M059J (cell line): ENCODE measurements at regions not wholly inside any gene's neighbourhood (a gene's known extent, or its start where the extent isn't known, plus 50 kb on each side); places are given as distances from the start of the nearest gene placed in this dataset.
A peak's percentile ranks its signal among the peaks of the same experiment; 100 is the strongest.
"Not testable (repeated sequence)": the region's sequence is repeated elsewhere in the genome, so short reads cannot be mapped to it uniquely, and the experiment has no call there.

Source experiments
- DNase-seq: peaks from one replicate; pipeline ENCODE4 v3.0.0-alpha.2; 2012; ENCODE audit warnings: low read depth

DNA sequence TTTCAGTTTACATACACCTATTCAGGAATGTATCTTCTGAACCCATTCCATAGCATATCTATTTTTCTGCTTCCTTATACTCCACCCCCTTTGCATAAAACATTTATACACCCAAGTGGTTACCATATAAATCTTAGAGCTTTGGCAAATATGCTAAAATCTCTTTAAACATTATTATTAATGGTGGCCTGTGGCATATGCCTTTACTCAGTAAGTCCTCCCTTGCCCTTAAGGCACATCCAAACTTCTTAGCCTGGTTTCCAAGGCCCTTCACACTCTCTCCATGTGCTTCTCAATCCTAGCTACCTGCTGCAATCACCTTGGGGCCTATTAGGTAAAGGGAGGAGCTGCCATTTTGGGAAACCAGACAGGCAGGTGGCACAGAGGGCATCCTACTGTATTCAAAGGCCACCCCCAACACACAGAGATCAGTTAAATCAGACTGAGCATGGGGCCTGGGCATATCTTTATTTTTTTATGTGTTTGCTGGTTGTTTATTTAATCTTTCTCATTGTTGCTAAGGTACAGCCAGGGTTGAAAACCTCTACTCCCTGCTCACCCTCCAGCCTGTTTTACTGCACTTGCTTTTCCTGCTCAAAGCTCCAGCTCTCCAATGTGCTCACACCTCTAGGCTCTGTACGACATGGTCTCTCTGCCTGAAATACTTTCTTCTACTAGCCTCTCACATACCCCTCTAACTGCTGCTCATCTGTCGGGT lies 242.8 kb upstream of the HNRNPA3 start:
- DNase-seq = no peak

DNA sequence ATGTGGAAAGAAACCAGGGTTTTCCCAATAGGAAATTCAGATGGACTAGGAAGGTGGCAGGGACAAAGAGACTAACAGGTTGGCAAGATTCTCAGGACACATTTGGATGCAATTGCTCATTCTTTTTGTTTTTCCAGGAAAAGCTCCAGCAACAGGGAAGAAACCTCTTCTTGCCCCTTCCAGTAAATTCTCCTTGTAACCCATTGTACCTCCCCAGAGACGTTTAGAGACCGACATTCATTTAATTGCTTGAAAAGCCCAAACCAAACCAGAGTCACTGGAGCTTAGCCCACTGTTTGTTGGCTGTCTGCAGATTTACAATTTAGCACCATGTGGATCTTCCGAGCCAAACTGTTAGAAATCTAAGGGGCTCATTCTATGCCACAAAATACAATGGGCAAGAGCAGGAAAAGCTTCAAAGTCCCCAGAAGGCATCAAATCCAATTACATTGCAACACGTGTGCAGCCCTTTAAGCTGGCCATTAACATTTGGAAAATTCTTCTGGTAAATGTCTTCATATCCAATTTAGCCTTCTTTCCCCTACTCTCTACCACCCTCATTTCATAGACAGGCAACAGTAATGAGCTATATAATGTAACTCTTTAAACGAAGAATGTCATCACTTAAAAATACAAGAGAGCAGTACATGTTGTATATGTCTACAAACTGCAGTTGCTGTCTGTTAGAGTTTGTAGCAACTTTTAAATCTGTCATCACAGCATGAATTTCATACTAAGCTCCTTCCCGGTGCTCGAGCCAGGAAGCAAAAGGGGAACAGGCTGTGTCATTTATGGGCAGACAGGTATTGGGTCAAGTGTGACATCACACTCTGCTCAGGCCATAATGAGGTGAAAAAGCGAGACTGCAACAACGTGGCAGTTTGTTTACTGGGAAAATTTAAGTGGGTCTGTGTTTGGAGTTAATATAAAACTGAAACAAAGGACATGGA lies 235.6 kb upstream of the HNRNPA3 start:
- DNase-seq = no peak

DNA sequence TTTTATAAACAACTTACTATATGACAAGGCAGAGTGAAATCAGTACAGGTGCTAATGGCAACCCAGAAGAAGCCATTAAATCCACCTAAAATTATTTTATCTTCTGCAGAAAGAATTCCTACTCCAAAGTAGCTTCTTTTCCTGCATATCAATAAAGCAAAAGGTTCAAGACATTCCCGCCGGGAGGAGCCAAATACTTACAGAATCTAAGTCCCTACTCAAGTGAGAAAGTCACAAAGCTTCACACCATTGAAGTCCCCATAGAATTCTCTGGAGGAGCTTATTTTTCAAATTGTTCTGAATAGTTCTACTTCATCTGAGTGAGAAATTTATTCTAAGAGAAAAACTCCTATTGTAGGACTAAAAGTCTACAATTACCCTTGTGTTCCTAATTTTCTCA lies 233.7 kb upstream of the HNRNPA3 start:
- peak; percentile 6 for DNase-seq

DNA sequence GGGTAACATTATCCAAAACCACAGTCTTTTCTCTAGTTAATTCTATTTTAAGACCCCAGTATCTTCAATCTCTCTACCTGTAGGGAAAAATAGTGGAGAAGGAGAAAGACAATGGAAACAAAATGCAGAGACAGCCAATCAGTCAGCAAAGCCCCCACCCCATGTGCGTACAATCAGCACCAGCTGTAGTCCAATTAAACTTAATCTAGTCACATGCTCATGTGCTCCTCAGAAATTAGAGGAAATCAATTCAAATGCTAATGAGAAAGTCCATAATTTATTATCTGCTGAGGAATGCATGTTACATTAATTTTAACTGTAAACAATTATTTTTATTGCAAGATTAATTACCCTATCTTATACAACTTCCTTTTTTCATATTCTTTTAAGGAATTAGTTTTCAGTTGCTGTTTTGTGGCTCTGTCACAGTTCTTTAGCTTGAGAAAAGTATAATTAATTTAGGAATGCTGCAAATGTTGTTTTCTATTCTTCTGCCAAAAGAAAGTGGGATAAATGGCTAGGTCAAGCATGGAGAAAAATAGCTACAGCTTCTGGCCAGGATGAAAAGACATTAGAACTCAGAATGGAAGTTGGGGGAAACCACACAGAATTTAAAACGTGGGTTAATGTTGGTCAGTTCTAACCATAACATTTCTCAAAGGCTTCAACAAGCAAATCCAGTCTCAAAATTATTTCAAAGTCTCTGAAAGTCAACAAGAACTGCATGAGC lies 232.4 kb upstream of the HNRNPA3 start:
- DNase-seq = no peak

DNA sequence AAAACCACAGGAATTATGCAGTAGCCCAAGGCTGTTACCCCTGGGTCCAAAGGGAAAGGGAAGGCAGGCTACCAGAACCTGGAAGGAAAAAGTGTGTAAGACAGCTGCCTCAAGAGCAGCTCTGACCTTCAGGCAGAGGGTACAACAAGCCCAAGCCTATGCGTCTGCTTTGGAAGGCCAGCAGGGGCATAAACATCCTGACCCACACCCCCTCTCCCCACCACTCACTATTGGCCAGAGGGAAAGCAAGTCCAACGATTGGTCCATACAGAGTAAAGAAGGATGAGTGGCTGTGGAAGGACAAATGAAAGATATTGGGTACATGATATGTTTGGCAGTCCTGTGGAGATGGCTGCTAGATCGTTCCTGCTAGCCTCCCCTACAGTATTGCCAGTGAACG lies 227.6 kb upstream of the HNRNPA3 start:
- no peak for DNase-seq

DNA sequence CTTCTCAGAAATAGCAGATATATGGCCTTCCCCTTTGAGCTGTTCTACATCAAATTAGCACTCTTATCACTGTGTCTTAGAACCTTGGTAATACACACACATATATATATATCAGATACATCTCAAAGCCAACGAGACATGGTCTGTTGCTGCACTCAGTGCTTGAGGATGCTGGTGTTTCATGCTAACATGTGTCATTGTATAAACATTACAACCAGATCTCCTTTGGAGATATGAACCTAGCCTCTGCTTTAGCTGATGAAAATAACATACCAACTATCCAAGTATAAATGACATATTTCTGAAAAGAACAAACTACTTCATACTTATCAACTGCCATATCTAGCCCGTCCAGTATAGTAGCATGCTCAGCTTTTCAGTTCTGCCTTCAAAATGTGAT lies 226.7 kb upstream of the HNRNPA3 start:
- DNase-seq = no peak

DNA sequence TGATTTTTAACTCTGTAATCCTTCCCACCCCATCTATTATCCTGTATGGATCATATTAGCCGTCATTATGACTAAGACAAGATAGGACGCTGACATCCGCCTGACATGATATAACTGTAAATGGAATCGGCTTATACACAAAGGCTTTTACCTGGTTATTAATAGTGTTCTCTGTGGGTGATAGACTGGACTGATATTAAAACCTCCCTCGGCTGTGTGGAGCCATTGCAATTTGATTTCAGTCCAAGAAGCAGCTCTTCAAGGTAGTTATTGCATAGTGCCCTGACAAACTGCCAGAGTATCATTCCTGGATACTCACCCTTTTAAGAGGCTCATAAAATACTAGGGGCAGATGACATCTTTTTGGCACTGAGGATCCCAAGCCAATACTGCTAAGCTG lies 226.1 kb upstream of the HNRNPA3 start:
- DNase-seq = no peak

DNA sequence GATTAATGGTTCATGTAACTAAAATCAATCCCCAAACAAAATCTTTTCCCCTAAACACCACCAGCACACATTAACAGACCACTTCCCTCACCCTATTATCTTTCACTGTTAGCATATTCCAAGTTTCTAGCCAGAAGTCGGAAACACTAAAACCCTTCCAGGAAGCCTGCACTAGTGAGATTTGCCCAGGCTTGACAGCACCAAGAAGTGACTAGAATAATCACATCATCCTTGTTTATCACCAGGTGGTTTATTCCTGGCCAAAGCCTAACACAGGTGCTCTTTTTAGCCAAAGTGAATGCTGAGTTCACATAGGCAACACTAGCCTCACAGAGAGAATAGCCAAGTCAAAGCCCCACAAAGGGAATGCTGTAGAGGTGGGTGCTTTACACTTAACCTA lies 221.2 kb upstream of the HNRNPA3 start:
- no peak for DNase-seq

DNA sequence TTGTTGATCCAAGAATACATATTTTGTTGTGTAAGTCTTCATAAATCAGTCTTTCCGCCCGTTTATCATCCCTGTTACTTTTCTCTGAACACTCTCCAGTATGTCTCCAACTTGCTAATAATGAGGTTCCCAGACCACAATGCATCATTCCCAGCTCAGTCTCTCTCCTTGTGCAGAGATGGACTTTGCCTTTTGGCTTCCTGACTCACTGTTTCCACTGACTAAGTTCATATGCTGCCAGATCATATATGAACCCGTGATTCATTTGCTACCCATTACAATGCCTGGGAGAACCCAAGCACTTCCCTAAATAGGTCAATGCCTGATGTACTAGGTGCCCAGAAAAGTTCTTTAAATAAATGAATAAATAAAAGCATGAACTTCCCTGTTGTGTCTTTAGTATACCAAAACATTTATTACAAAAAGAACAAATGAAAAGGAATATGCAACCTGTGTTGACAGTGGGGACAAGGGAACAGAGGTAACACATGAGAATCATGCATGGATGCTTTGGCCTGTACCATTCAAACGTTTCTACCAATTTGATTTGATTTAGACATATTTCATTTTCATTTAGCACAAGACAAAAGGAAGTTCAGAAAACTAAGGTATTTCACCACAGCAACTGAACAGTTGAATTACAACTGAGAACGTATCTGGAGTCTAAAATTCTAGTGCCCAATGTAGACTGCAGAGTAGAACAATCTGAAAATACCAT lies 215.4 kb upstream of the HNRNPA3 start:
- peak; percentile 85 for DNase-seq

DNA sequence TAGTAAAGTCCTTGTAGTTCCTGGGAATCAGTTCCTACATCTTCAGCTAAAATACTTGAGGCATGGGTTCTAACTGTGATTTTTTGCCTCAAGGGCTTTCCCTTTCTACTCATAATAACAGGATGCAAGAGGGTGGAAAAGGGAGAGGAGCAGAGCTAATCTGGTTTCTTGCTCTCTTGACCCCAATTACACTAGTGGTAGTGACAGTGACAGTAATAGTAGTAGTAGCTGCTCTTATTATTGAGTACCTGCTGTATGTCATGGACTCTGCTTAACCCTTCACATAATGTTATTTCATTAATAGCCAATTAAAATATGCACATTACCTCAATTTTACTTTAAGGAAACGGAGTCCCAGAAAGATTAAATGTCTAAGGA lies 214.8 kb upstream of the HNRNPA3 start:
- peak; percentile 1 for DNase-seq

DNA sequence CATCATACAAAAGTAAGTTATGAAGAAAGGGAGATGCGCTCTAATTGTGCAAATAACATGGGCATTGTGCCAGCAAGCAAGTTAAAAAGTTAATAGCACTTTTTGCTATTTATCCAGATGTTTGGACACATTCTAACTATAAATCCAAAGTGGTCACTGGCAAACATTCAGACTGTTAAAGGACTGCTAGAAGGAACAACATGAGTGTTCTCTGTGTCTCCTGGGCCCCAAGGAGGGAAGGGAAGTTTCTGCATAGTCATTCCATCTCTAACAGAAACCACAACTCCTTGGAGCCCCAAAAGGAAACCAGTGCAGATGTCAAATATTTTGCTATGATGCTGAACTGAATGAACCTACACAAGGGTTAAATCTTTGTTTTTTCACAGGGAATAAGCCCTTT lies 213.3 kb upstream of the HNRNPA3 start:
- peak; percentile 20 for DNase-seq

DNA sequence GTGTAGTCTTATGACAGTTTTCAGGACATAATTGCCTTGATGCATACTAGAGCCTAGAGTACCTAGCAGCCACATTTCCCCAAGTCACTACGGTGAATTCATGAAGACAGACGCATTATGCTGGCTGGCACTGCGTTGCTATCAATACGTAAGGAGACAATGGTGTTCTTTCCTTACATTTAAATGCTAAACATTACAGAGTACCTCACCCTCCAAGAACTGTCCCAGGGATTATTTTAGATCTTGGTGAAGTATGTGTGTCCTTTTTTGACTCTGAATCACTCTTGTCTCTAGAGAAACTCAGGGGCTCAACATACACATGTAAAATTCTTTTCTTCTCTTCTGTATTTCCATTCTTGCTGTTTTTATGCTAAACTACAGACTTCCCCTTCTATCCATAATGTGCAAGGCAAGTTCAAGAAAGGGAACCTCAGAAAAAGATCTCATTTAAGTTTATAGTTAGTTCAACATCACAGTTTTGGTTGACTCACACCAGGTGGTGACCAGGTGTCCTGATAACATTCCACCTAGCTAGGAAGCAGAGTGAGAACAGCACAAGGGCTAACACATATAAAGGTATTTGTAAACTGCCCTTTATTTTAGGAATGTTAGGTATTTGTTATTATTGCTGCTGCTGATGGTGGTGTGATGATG lies 212.4 kb upstream of the HNRNPA3 start:
- DNase-seq = no peak

DNA sequence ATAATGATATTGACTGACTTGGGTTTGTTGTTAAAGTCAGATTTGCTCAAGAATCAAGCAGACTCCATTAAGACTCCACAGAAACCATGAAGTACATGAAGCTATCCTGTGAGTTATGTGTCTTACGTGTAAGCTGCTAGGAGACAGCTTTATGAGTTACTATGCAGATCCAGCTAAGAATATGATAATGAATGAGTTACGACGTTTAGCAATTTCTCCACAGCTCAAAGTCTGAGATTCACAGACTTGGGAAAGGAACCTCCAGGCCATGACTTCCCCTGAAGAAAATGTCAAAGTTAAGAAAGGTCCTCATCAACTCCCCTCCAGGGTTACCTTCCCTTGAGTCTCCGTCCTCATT lies 211.9 kb upstream of the HNRNPA3 start:
- no peak for DNase-seq

DNA sequence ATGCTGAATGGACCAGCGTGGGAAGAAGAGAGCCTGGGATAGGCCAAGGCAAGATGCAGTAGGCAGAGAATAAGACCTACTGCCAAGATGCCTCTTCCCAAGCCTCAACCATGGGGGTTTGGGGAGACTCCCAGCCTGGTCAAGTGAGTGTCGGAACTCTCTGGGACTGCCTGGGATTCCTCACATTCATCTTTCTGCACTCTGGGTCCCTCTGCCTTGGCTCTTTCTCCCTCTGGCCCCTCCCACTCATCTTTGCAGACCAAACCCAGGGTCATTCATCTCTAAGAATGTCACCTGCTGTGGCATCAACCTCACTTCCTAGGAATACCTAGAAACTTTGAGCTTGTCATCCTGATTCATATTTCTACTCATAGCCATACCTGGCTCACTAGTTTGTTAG lies 211.3 kb upstream of the HNRNPA3 start:
- no peak for DNase-seq

DNA sequence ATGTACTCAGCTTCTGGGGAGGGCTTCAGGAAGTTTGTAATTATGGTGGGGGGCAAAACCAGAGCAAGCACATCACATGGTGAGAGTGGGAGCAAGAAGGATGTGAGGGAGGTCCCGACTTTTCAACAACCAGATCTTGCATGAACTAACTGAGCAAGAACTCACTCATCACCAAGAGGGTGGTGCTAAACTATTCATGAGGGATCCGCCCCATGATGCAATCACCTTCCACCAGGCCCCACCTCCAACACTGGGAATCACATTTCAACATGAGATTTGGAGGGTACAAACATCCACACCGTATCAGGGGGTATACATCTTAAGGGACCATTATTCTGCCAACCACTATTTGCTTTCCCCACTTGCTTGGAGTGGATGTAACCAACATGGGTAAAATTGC lies 209.6 kb upstream of the HNRNPA3 start:
- DNase-seq = no peak

DNA sequence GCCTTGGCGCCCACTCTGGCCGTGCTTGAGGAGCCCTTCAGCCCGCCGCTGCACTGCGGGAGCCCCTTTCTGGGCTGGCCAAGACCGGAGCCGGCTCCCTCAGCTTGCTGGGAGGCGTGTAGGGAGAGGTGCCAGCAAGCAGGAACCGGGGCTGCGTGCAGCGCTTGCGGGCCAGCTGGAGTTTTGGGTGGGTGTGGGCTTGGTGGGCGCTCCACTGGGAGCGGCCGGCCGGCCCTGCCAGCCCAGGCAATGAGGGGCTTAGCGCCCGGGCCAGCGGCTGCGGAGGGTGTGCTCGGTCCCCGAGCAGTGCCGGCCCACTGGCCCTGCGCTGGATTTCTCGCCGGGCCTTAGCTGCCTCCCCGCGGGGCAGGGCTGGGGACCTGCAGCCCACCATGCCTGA lies 204.9 kb upstream of the HNRNPA3 start:
- DNase-seq = not testable (repeated sequence)

DNA sequence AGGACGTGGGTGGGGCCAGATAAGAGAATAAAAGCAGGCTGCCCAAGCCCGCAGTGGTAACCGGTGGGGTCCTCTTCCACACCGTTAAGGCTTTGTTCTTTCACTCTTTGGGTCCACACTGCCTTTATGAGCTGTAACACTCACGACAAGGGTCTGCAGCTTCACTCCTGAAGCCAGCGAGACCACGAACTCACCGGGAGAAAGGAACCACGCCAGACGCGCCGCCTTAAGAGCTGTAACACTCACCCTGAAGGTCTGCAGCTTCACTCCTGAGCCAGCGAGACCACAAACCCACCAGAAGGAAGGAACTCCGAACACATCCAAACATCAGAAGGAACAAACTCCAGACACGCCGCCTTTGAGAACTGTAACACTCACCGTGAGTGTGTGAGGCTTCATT lies 203.9 kb upstream of the HNRNPA3 start:
- not testable (repeated sequence) for DNase-seq

DNA sequence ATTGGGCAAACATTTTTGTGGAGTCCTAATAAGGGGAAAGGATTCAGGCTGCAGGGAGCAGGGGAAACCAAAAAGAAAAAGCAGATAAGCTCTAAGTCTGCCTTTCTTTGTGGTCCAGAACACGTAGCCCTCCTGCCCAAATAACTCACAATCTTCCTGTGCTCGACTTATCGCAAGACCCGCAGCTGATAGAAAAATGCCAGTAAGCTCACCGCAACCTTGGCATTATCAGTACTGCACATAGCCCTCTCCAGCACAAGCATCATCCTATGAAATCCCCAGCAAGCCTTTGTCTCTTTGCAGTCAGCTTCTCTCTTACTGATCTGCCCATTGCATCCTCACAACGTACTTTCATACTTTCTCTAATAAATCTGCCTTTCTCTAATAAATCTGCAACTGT lies 202.4 kb upstream of the HNRNPA3 start:
- DNase-seq = no peak

DNA sequence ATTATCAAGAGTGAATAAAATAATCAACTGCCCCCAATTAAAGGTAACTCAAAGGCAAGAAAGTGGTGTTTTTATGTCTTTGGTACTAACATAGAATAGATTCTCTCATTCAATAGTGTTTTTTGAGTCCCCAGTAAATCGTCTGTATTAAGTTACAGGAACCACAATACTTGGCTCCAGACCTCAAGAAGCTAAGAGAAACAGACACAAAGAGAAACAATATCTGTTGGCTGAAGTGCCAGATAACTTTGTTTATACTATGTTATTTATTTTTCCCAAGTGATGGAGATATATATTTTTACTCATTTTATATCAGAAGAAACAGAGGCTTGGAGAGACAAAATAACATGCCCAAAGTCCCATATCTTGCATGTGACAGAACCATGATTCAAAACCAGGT lies 201.7 kb upstream of the HNRNPA3 start:
- DNase-seq = no peak

DNA sequence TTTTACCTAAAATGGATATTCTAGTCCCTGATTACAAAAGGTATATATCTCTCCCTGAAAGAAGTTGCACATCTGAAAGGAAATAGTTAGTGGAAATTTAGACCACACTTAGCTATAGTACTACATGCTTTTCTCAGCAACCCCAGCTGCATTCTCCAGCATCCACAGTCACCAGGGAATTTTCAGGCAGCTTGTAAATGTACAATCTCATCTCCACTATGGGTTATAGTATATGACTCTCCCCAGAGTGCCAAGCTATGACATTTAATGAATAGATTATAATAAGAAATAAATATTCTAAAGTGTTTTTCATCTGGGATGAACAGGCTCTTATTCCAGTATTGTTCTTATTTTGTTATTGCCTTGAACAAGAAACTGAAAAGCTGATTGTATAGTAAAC lies 197.6 kb upstream of the HNRNPA3 start:
- no peak for DNase-seq

DNA sequence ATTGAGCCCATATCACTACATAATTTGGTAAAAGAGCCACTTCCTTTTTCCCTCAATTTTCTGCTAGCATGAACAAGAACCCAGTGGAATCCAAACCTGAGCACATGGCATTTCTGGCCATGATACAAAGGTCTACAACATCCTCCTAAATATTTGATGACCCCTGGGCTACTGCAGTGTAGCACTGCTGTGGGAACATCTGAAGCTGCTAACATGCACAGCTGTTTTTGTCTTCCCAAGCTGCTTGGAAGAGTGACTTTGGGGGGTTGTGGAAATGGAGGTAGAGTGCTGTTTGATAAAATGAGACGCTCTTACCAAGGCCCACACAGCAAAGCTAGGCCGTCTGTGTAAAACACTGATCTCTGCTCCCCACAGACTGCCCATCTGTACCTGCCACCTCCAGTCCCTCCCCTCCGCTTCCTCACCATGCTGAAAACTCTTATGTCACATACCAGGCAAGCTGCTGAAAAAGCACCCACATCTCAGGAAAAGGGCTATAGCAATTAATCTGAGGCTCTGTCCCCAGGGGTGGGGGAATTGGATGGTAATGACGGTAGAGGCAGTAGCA lies 197.2 kb upstream of the HNRNPA3 start:
- no peak for DNase-seq
